GM06990 (cell line): ENCODE measurements at regions not wholly inside any gene's neighbourhood (a gene's known extent, or its start where the extent isn't known, plus 50 kb on each side); places are given as distances from the start of the nearest gene placed in this dataset.
"Not testable (repeated sequence)": the region's sequence is repeated elsewhere in the genome, so short reads cannot be mapped to it uniquely, and the experiment has no call there.

Experiments used
- DNase-seq: peaks from one replicate; pipeline ENCODE4 v3.0.0-alpha.2; 2011; ENCODE audit not compliant: insufficient read length; ENCODE audit errors: extremely low read depth
- H3K27me3 ChIP-seq: replicated peaks from 2 replicates; pipeline ENCODE4 v1.6.0; 2011; ENCODE audit warnings: low read length; ENCODE audit not compliant: control insufficient read depth, insufficient read depth
- H3K36me3 ChIP-seq: 2 replicates; pipeline ENCODE4 v1.5.1; 2011; ENCODE audit warnings: low read length; ENCODE audit not compliant: control insufficient read depth, insufficient read depth
- H3K4me3 ChIP-seq: replicated peaks from 2 replicates; pipeline ENCODE4 v1.5.1; 2011; ENCODE audit warnings: low read depth, mild to moderate bottlenecking, control low read depth, low read length
- TF ChIP-seq, protein P1 (sequence below): IDR thresholded peaks from 2 replicates; pipeline ENCODE4 v1.5.1; 2011; ENCODE audit warnings: low read length, control low read depth, mild to moderate bottlenecking, inconsistent platforms; ENCODE audit not compliant: insufficient read depth, poor library complexity, severe bottlenecking

DNA sequence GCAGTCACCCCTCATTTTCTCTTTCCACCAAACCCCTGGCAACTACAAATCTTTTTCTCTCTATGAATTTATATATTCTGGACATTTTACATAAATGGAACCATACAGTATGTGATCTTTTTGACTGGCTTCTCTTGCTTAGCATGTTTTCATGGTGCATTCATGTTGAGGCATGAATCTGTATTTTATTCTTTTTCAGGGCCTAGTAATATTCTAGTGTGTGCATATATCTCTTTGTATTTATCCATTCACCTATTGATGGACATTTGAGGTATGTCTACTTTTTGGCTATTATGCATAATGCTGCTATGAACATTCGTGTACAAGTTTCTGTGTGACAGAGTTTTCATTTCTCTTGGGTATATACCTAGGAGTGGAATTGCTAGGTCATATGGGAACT is 78.2 kb downstream of the HACD1 start:
- H3K4me3 ChIP-seq = no peak overlapping the region
- H3K36me3 ChIP-seq = no peaks in the 10 kb centered on the region
- DNase-seq = no peak
- no peaks in the 10 kb centered on the region for H3K27me3 ChIP-seq
- TF ChIP-seq, protein P1, sequence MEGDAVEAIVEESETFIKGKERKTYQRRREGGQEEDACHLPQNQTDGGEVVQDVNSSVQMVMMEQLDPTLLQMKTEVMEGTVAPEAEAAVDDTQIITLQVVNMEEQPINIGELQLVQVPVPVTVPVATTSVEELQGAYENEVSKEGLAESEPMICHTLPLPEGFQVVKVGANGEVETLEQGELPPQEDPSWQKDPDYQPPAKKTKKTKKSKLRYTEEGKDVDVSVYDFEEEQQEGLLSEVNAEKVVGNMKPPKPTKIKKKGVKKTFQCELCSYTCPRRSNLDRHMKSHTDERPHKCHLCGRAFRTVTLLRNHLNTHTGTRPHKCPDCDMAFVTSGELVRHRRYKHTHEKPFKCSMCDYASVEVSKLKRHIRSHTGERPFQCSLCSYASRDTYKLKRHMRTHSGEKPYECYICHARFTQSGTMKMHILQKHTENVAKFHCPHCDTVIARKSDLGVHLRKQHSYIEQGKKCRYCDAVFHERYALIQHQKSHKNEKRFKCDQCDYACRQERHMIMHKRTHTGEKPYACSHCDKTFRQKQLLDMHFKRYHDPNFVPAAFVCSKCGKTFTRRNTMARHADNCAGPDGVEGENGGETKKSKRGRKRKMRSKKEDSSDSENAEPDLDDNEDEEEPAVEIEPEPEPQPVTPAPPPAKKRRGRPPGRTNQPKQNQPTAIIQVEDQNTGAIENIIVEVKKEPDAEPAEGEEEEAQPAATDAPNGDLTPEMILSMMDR = no peak

GRCh38 chr10:17537281-17537680 is 79.9 kb downstream of the HACD1 start:
- Histone ChIP-seq H3K36me3 (no peaks in the 10 kb centered on the region), H3K27me3 (no peaks in the 10 kb centered on the region), H3K4me3 (no peak overlapping the region)
- DNase-seq = no peak
- TF ChIP-seq, protein P1 = no peak

DNA sequence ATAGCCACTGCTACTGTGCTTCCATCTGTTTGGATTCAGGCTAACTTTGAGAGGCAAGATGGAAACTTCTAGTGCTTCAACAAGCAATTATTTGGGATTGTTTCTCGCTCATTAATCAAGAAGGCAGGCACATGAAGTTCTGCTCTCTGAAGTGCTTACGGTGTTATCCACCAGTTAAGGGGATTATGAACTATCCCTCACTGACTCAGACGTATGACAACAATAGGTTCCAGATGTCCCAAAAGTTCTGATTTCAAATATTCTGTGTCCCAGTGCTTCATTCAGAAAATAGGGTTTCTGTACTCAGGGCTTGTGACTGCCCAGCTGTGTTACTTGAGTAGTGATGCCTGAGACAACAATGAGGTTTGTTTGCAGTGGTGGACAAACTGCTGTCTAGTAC is 81.0 kb downstream of the HACD1 start:
- Histone ChIP-seq H3K27me3 (no peaks in the 10 kb centered on the region), H3K36me3 (no peaks in the 10 kb centered on the region), H3K4me3 (no peak overlapping the region)
- TF ChIP-seq, protein P1 = no peak
- DNase-seq = no peak

DNA sequence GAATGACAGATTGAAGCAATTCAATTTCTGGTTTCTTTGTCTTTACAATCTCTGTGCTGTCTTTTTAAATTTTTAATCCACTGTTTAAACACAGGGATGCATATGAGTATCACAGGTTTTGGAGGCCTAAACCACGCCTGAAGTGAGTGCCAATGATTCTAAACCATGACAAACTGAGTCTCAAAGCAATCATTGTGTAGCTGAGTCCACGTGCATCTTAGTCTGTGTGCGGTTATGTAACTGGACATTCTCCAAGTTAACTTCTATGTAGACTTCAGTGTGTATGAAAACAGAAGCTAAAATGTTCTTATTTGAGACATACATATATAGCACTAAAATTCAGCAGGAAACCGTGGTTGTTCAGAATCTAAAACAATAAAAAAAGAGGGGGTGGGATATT is 79.3 kb upstream of the ST8SIA6 start:
- no peak for DNase-seq
- H3K36me3 ChIP-seq = no peaks in the 10 kb centered on the region
- TF ChIP-seq, protein P1 = no peak
- no peaks in the 10 kb centered on the region for H3K27me3 ChIP-seq
- H3K4me3 ChIP-seq = no peak overlapping the region

DNA sequence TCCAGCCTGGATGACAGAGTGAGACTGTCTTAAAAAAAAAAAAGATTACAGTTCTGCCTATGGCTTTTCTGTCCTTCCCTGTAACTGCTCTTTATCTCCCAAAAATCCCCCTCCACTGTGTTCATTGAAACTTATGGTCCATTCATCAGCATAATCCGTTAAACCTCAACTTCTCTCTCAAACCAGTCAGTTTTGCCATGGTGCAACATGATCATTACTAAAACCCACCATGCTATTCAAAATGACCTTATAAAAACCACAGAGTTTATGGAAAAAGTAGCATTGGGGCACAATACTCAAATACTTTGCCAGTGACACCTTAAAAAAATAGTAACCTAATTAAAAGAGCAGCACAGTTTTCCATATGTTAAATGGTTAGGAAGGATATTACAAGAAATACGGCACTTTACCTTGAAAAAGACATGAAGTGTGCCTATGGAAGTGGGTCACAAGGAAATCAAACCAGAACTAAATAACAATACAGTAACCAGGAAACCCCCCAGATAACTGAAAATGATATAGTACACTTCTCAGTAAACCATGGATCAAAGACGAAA is 74.0 kb upstream of the ST8SIA6 start:
- Histone ChIP-seq H3K36me3 (no peaks in the 10 kb centered on the region), H3K4me3 (no peak overlapping the region), H3K27me3 (no peaks in the 10 kb centered on the region)
- TF ChIP-seq, protein P1 = no peak
- no peak for DNase-seq

DNA sequence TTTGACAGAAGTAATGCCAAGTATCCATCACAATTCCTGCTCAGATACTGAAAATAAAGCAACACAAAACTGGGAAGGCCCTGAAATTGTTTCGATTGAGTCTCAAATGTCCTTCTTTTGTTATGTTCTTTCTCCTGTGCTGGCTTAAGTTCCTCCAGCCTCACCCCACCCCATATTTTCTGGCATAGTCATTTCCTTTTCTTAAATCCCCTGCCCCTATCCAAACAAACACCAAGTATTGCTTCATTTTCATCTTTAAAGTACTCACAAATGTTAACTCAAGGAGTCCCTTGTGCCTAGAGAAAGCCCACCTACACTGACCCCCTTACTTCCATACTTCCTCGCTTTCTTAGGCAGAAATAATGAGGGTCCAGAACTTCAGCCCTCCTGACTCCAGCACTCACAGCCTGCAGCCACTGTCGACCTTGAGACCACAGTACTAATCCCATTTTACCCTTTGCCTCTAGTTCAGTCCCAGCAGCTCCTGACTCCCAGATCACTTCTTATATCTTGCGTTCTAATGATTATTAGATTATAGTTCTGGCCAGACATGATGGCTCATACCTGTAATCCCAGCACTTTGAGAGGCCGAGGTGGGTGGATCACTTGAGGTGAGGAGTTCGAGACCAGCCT is 73.2 kb upstream of the ST8SIA6 start:
- no peaks in the 10 kb centered on the region for H3K27me3 ChIP-seq
- TF ChIP-seq, protein P1 = no peak
- no peak for DNase-seq
- no peaks in the 10 kb centered on the region for H3K36me3 ChIP-seq
- H3K4me3 ChIP-seq = no peak overlapping the region

GRCh38 chr10:17526571-17526970 is 72.2 kb upstream of the ST8SIA6 start:
- not testable (repeated sequence) for H3K36me3 ChIP-seq, H3K4me3 ChIP-seq, DNase-seq, H3K27me3 ChIP-seq
